PC-9 (cell line): ENCODE measurements at regions not wholly inside any gene's neighbourhood (a gene's known extent, or its start where the extent isn't known, plus 50 kb on each side); places are given as distances from the start of the nearest gene placed in this dataset.

Experiments used
- EZH2 ChIP-seq: fragments of 200-600 bp; sonication (generic); IDR thresholded peaks from 2 replicates; pipeline ENCODE4 v1.8.0; 2017; ENCODE audit warnings: antibody characterized with exemption, low read depth
- TF ChIP-seq, protein P1 (sequence below): fragments of 200-600 bp; sonication (generic); conservative IDR thresholded peaks from 2 replicates; pipeline ENCODE4 v1.6.1; 2017; ENCODE audit warnings: mixed run types, antibody characterized with exemption, mild to moderate bottlenecking, moderate library complexity

DNA sequence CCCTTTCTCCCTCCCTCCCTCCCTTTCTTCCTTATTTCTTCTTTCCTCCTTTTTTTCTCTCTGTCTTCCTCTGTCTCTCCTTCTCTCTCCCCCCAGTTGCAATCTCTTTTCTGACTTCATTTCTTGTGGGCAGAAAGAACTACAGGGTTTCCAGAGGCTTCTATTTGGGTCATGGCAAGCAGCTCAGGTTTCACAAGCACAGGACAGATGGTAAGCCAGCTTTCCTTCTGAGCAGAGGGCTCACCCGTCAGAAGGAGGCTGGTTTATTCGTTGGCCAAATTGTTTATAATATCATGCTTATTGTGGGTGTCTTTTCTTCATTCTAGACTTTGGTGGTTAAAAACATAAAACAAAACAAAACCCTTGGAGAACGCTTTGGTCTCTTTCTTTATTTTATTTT lies 58.9 kb upstream of the CLMP start:
- TF ChIP-seq, protein P1, sequence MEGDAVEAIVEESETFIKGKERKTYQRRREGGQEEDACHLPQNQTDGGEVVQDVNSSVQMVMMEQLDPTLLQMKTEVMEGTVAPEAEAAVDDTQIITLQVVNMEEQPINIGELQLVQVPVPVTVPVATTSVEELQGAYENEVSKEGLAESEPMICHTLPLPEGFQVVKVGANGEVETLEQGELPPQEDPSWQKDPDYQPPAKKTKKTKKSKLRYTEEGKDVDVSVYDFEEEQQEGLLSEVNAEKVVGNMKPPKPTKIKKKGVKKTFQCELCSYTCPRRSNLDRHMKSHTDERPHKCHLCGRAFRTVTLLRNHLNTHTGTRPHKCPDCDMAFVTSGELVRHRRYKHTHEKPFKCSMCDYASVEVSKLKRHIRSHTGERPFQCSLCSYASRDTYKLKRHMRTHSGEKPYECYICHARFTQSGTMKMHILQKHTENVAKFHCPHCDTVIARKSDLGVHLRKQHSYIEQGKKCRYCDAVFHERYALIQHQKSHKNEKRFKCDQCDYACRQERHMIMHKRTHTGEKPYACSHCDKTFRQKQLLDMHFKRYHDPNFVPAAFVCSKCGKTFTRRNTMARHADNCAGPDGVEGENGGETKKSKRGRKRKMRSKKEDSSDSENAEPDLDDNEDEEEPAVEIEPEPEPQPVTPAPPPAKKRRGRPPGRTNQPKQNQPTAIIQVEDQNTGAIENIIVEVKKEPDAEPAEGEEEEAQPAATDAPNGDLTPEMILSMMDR: no peak
- no peak for TF ChIP-seq EZH2
